ENCODE measurements at regions not wholly inside any gene's neighbourhood (a gene's known extent, or its start where the extent isn't known, plus 50 kb on each side); places are given as distances from the start of the nearest gene placed in this dataset.

- TF ChIP-seq POLR2A (IDR thresholded peaks at IDR 0.05) (no peak), POLR2AphosphoS5 (IDR thresholded peaks at IDR 0.05) (no peak)
- TF ChIP-seq, protein P1, sequence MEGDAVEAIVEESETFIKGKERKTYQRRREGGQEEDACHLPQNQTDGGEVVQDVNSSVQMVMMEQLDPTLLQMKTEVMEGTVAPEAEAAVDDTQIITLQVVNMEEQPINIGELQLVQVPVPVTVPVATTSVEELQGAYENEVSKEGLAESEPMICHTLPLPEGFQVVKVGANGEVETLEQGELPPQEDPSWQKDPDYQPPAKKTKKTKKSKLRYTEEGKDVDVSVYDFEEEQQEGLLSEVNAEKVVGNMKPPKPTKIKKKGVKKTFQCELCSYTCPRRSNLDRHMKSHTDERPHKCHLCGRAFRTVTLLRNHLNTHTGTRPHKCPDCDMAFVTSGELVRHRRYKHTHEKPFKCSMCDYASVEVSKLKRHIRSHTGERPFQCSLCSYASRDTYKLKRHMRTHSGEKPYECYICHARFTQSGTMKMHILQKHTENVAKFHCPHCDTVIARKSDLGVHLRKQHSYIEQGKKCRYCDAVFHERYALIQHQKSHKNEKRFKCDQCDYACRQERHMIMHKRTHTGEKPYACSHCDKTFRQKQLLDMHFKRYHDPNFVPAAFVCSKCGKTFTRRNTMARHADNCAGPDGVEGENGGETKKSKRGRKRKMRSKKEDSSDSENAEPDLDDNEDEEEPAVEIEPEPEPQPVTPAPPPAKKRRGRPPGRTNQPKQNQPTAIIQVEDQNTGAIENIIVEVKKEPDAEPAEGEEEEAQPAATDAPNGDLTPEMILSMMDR (IDR thresholded peaks at IDR 0.05), result no peak
Measured at GRCh38 chr13:23129331-23129730, 51.4 kb upstream of the SGCG start.
